SK-N-SH (cell line): ENCODE measurements at regions not wholly inside any gene's neighbourhood (a gene's known extent, or its start where the extent isn't known, plus 50 kb on each side); places are given as distances from the start of the nearest gene placed in this dataset.
A peak's percentile ranks its signal among the peaks of the same experiment; 100 is the strongest.

ENCODE experiments used
- CTCF ChIA-PET: fragments of 300-600, 350-600 bp; formaldehyde crosslinking; extraction: SDS; loops from one replicate; lab custom pipeline; 2021; lab: Yijun Ruan, JAX
- POLR2A ChIA-PET: fragments of 350-600 bp; sonication (Branson Sonifier 250); formaldehyde crosslinking; extraction: SDS; loops from one replicate; lab custom pipeline; 2020; ENCODE audit warnings: antibody characterized with exemption, inconsistent platforms; lab: Yijun Ruan, JAX
- DNase-seq: peaks from one replicate; pipeline ENCODE4 v3.0.0; 2012
- H2AFZ ChIP-seq: fragments of 200-600 bp; sonication (generic); 2 replicates; pipeline ENCODE4 v1.8.1; 2016; ENCODE audit warnings: antibody characterized with exemption, mild to moderate bottlenecking, low read depth
- H3F3A ChIP-seq: fragments of 200-600 bp; sonication (generic); replicated peaks from 2 replicates; pipeline ENCODE3; 2016; ENCODE audit warnings: antibody characterized with exemption, mild to moderate bottlenecking; ENCODE audit not compliant: insufficient read depth
- H3K27ac ChIP-seq, 2 experiments: fragments of 200-500 bp in 1 of 2; fragments of 200-600 bp in 1 of 2; sonication (Bioruptor generic) in 1 of 2; sonication (generic), shearing (Covaris generic) in 1 of 2; 2 replicates each; pipeline versions ENCODE4 v1.5.1 to v1.6.1; 2014 to 2016; ENCODE audit warnings: low read depth in 2 of 2, inconsistent platforms in 1 of 2, low read length in 1 of 2, mild to moderate bottlenecking in 1 of 2, mixed read lengths in 1 of 2
- H3K27me3 ChIP-seq: fragments of 200-600 bp; sonication (generic), shearing (Covaris generic); 2 replicates; pipeline ENCODE4 v1.6.1; 2016; ENCODE audit warnings: mixed run types; ENCODE audit not compliant: insufficient read depth
- H3K36me3 ChIP-seq, 2 experiments: fragments of 200-500 bp in 1 of 2; fragments of 200-600 bp in 1 of 2; sonication (Bioruptor generic) in 1 of 2; sonication (generic) in 1 of 2; replicated peaks in 1 of 2; 2 replicates each; pipeline versions ENCODE3 to v1.5.1; 2014 to 2016; ENCODE audit warnings: low read length in 1 of 2, mild to moderate bottlenecking in 1 of 2; ENCODE audit not compliant: insufficient read depth in 2 of 2, control insufficient read depth in 1 of 2
- H3K4me1 ChIP-seq, 2 experiments: fragments of 200-500 bp in 1 of 2; fragments of 200-600 bp in 1 of 2; sonication (Bioruptor generic) in 1 of 2; sonication (generic), shearing (Covaris generic) in 1 of 2; 2 replicates each; pipeline versions ENCODE4 v1.5.1 to v1.6.1; 2014 to 2016; ENCODE audit warnings: low read depth in 1 of 2, low read length in 1 of 2, mixed run types in 1 of 2; ENCODE audit not compliant: insufficient read depth in 2 of 2, control insufficient read depth in 1 of 2
- H3K4me2 ChIP-seq: fragments of 200-600 bp; sonication (generic), shearing (Covaris generic); 2 replicates; pipeline ENCODE4 v1.6.1; 2017; ENCODE audit warnings: mixed run types
- H3K4me3 ChIP-seq, 2 experiments: fragments of 200-500 bp in 1 of 2; fragments of 200-600 bp in 1 of 2; sonication (Bioruptor generic) in 1 of 2; sonication (generic), shearing (Covaris generic) in 1 of 2; 2 replicates each; pipeline versions ENCODE4 v1.5.1 to v1.8.1; 2014 to 2016; ENCODE audit warnings: low read depth in 2 of 2, inconsistent platforms in 1 of 2, low read length in 1 of 2, mild to moderate bottlenecking in 1 of 2, mixed read lengths in 1 of 2, moderate library complexity in 1 of 2
- H3K79me2 ChIP-seq: fragments of 200-600 bp; sonication (generic); 2 replicates; pipeline ENCODE4 v1.8.1; 2017; ENCODE audit warnings: mild to moderate bottlenecking; ENCODE audit not compliant: insufficient read depth
- H3K9ac ChIP-seq: fragments of 200-600 bp; sonication (generic); 2 replicates; pipeline ENCODE4 v1.6.1; 2017; ENCODE audit warnings: mixed run types
- H3K9me2 ChIP-seq: fragments of 200-600 bp; sonication (generic); 2 replicates; pipeline ENCODE4 v1.6.1; 2017; ENCODE audit warnings: mixed run types
- H3K9me3 ChIP-seq: fragments of 200-600 bp; sonication (generic); 2 replicates; pipeline ENCODE4 v1.6.1; 2017; ENCODE audit warnings: mixed run types, mild to moderate bottlenecking, moderate library complexity
- H4K20me1 ChIP-seq: fragments of 200-600 bp; sonication (generic); 2 replicates; pipeline ENCODE4 v1.6.1; 2017; ENCODE audit warnings: mild to moderate bottlenecking, mixed run types; ENCODE audit not compliant: insufficient read depth
- ELF1 ChIP-seq: IDR thresholded peaks from 2 replicates; pipeline ENCODE4 v1.4.0; 2012
- EP300 ChIP-seq, 2 experiments: IDR thresholded peaks; 2 replicates each; pipeline versions ENCODE4 v1.4.0 to v1.6.1; 2012; ENCODE audit warnings: borderline replicate concordance in 1 of 2, low read depth in 1 of 2, low read length in 1 of 2
- EZH2phosphoT487 ChIP-seq: fragments of 200-600 bp; sonication (generic); IDR thresholded peaks from 2 replicates; pipeline ENCODE4 v1.6.1; 2017; ENCODE audit warnings: low read depth, mixed run types, mild to moderate bottlenecking, antibody characterized with exemption, moderate library complexity, borderline replicate concordance
- FOSL2 ChIP-seq: IDR thresholded peaks from 2 replicates; pipeline ENCODE4 v1.4.0; 2012; ENCODE audit warnings: low read depth, mild to moderate bottlenecking, moderate library complexity, borderline replicate concordance
- GABPA ChIP-seq: IDR thresholded peaks from 2 replicates; pipeline ENCODE4 v1.4.0; 2012; ENCODE audit warnings: low read depth, mild to moderate bottlenecking
- MEF2A ChIP-seq: IDR thresholded peaks from 2 replicates; pipeline ENCODE4 v1.4.0; 2012; ENCODE audit warnings: low read depth, borderline replicate concordance
- SMC3 ChIP-seq: IDR thresholded peaks from 2 replicates; pipeline ENCODE4 v1.6.1; 2012; ENCODE audit warnings: low read depth, low read length, improper control_type of control experiment
- TCF12 ChIP-seq: IDR thresholded peaks from 2 replicates; pipeline ENCODE4 v1.4.0; 2012
- TEAD4 ChIP-seq: IDR thresholded peaks from 2 replicates; pipeline ENCODE4 v1.4.0; 2012; ENCODE audit warnings: mild to moderate bottlenecking, borderline replicate concordance; ENCODE audit not compliant: insufficient read depth
- WGBS: methylation state at CpG from one replicate; pipeline ENCODE4 v1.1.6; 2017; ENCODE audit warnings: low lambda C conversion rate; 5-methylcytosine and 5-hydroxymethylcytosine counted together
- TF ChIP-seq, protein P1 (sequence below): fragments of 150-350 bp; IDR thresholded peaks from 2 replicates; pipeline ENCODE4 v1.6.1; 2016; ENCODE audit warnings: mild to moderate bottlenecking, low read depth, low read length
- TF ChIP-seq, protein P2 (sequence below): IDR thresholded peaks from 2 replicates; pipeline ENCODE4; 2012
- TF ChIP-seq, protein P3 (sequence below): IDR thresholded peaks from 2 replicates; pipeline ENCODE4 v1.4.0; 2012; ENCODE audit warnings: low read depth, borderline replicate concordance
- TF ChIP-seq, protein P4 (sequence below): IDR thresholded peaks from 2 replicates; pipeline ENCODE4 v1.6.1; 2012; ENCODE audit warnings: mild to moderate bottlenecking, low read depth, low read length, moderate library complexity

DNA sequence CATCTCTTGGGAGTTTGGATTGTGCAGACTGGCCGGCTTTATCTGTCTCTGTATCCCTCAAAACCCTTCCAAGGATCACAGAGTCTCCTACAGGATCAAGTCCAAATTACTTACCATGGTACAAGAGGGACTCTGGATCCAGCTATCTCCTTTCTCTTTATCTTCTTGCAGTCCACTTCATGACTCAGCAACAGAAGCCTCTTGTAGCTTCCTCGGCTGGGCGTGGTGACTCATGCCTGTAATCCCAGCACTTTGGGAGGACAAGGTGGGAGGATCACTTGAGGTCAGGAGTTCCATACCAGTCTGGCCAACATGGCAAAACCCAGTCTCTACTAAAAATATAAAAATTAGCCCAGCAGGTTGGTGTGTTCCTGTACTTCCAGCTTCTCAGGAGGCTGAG is 189.7 kb downstream of the BCAT1 start:
- Histone ChIP-seq H3K4me1 (peaks cover 3 to 10% of the 10 kb centered on the region in 2 experiments), H3K9me3 (no peaks in the 10 kb centered on the region), H3K4me3 (no peak overlapping the region), H3K36me3 (no peaks in the 10 kb centered on the region), H3K9ac (no peak overlapping the region), H4K20me1 (no peaks in the 10 kb centered on the region), H3K4me2 (no peak overlapping the region), H3F3A (no peaks in the 10 kb centered on the region), H3K27ac (no peak overlapping the region), H2AFZ (no peak overlapping the region)
- ChIA-PET POLR2A (no interaction called here), CTCF (interaction anchor here (0.6 kb wide), 1 partner anchor 1679 kb away, joined by 3 read pairs; no protein-coding TSS in a partner anchor)
- 74% methylated on average over 3 of the region's 3 CpGs for WGBS
- DNase-seq: no peak
- TF ChIP-seq FOSL2: peak; percentile 10; the same call in 1 of the 2 replicates
- no peak for TF ChIP-seq GABPA
- TF ChIP-seq, all 33 proteins: peak for 1
- Histone ChIP-seq H3K9me2 (no peaks in the 10 kb centered on the region), H3K79me2 (no peaks in the 10 kb centered on the region), H3K27me3 (no peaks in the 10 kb centered on the region)

DNA sequence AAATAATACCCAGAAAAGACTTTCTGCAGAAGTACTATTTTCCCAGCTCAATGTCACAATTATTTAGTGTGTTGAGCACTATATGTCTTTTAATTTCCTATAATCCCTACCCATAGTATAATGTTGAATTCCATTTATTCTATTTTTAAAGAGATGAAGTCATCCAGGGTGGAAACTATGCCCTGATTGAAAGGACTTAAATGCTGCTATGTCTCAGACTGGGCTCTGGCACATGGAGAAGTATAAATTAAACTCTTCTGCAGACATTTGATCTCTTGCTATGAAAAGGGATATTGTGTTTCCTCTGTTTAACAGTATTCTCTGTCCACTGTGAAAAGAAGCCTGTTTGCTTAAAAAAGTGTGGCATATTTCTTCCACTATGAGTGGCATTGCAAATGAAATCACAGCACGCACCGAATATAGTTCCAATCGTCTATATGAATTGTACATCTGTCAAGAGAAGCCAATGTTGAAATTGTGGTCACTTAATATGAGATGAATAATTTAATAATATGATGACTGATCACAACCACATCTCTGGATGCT is 192.3 kb downstream of the BCAT1 start:
- POLR2A ChIA-PET: no interaction called here
- Histone ChIP-seq H3K9ac (no peak overlapping the region), H3K9me3 (no peaks in the 10 kb centered on the region), H3K9me2 (no peaks in the 10 kb centered on the region), H2AFZ (0 out of 2 replicates have a peak overlapping the region, but pooled peaks have one; percentile 59), H3K4me2 (no peak overlapping the region; the same call in 1 of the 2 replicates), H3K79me2 (no peaks in the 10 kb centered on the region), H3K27ac (no peak overlapping the region), H4K20me1 (no peaks in the 10 kb centered on the region), H3K4me1 (peaks cover 3 to 10% of the 10 kb centered on the region in 2 experiments), H3K4me3 (no peak overlapping the region), H3K27me3 (no peaks in the 10 kb centered on the region), H3K36me3 (no peaks in the 10 kb centered on the region), H3F3A (no peaks in the 10 kb centered on the region)
- 48% methylated on average over 3 of the region's 3 CpGs for WGBS
- CTCF ChIA-PET: no interaction called here
- TF ChIP-seq ELF1 (no peak), MEF2A (peak; percentile 75; the same call in 1 of the 2 replicates), EP300 (IDR thresholded peaks at IDR 0.05; ENCODE audit: borderline replicate concordance in 1 of 2, low read depth in 1 of 2, low read length in 1 of 2) (0 out of 4 replicates have a peak, but pooled peaks of 1 of the 2 experiments have one; percentile 18), SMC3 (no peak), EZH2phosphoT487 (no peak), TCF12 (peak; percentile 34; the same call in 1 of the 2 replicates), TEAD4 (no peak)
- TF ChIP-seq, protein P1, sequence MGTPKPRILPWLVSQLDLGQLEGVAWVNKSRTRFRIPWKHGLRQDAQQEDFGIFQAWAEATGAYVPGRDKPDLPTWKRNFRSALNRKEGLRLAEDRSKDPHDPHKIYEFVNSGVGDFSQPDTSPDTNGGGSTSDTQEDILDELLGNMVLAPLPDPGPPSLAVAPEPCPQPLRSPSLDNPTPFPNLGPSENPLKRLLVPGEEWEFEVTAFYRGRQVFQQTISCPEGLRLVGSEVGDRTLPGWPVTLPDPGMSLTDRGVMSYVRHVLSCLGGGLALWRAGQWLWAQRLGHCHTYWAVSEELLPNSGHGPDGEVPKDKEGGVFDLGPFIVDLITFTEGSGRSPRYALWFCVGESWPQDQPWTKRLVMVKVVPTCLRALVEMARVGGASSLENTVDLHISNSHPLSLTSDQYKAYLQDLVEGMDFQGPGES: no peak
- TF ChIP-seq, protein P2, sequence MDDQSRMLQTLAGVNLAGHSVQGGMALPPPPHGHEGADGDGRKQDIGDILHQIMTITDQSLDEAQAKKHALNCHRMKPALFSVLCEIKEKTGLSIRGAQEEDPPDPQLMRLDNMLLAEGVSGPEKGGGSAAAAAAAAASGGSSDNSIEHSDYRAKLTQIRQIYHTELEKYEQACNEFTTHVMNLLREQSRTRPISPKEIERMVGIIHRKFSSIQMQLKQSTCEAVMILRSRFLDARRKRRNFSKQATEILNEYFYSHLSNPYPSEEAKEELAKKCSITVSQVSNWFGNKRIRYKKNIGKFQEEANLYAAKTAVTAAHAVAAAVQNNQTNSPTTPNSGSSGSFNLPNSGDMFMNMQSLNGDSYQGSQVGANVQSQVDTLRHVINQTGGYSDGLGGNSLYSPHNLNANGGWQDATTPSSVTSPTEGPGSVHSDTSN: peak; percentile 51
- TF ChIP-seq, protein P3, sequence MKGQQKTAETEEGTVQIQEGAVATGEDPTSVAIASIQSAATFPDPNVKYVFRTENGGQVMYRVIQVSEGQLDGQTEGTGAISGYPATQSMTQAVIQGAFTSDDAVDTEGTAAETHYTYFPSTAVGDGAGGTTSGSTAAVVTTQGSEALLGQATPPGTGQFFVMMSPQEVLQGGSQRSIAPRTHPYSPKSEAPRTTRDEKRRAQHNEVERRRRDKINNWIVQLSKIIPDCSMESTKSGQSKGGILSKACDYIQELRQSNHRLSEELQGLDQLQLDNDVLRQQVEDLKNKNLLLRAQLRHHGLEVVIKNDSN: no peak
- TF ChIP-seq, protein P4, sequence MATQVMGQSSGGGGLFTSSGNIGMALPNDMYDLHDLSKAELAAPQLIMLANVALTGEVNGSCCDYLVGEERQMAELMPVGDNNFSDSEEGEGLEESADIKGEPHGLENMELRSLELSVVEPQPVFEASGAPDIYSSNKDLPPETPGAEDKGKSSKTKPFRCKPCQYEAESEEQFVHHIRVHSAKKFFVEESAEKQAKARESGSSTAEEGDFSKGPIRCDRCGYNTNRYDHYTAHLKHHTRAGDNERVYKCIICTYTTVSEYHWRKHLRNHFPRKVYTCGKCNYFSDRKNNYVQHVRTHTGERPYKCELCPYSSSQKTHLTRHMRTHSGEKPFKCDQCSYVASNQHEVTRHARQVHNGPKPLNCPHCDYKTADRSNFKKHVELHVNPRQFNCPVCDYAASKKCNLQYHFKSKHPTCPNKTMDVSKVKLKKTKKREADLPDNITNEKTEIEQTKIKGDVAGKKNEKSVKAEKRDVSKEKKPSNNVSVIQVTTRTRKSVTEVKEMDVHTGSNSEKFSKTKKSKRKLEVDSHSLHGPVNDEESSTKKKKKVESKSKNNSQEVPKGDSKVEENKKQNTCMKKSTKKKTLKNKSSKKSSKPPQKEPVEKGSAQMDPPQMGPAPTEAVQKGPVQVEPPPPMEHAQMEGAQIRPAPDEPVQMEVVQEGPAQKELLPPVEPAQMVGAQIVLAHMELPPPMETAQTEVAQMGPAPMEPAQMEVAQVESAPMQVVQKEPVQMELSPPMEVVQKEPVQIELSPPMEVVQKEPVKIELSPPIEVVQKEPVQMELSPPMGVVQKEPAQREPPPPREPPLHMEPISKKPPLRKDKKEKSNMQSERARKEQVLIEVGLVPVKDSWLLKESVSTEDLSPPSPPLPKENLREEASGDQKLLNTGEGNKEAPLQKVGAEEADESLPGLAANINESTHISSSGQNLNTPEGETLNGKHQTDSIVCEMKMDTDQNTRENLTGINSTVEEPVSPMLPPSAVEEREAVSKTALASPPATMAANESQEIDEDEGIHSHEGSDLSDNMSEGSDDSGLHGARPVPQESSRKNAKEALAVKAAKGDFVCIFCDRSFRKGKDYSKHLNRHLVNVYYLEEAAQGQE: no peak
- DNase-seq: no peak
